Neural progenitor cell (in vitro differentiated cells): ENCODE measurements at regions not wholly inside any gene's neighbourhood (a gene's known extent, or its start where the extent isn't known, plus 50 kb on each side); places are given as distances from the start of the nearest gene placed in this dataset.

ENCODE experiments used
- EZH2 ChIP-seq: fragments of 200-600 bp; sonication (generic); IDR thresholded peaks from 2 replicates; pipeline ENCODE4 v1.6.1; 2017; ENCODE audit warnings: antibody characterized with exemption, mild to moderate bottlenecking, moderate library complexity
- TF ChIP-seq, protein P1 (sequence below): fragments of 200-600 bp; sonication (generic); IDR thresholded peaks from 2 replicates; pipeline ENCODE4 v1.5.1; 2017; ENCODE audit warnings: antibody characterized with exemption, mild to moderate bottlenecking

DNA sequence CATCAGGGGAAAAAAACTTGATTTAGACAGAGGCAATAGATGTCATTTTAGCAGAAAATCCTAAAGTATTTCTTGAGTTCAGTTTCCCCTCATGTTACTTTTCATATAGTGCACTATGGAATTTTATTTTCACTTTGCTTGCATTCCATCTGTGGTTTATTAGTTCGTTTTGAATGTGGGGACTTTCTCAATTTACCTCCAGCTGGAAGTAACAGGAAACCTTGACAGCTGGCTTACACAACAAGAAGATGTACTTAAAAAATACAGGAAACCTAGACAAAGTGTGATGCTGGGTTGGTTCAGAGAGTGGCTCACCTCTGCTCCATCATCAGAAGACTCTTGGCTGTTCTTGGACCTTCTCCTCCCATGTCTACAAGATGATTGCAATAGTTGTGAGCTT, 567.0 kb downstream of the CETN3 start:
- TF ChIP-seq, protein P1, sequence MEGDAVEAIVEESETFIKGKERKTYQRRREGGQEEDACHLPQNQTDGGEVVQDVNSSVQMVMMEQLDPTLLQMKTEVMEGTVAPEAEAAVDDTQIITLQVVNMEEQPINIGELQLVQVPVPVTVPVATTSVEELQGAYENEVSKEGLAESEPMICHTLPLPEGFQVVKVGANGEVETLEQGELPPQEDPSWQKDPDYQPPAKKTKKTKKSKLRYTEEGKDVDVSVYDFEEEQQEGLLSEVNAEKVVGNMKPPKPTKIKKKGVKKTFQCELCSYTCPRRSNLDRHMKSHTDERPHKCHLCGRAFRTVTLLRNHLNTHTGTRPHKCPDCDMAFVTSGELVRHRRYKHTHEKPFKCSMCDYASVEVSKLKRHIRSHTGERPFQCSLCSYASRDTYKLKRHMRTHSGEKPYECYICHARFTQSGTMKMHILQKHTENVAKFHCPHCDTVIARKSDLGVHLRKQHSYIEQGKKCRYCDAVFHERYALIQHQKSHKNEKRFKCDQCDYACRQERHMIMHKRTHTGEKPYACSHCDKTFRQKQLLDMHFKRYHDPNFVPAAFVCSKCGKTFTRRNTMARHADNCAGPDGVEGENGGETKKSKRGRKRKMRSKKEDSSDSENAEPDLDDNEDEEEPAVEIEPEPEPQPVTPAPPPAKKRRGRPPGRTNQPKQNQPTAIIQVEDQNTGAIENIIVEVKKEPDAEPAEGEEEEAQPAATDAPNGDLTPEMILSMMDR: no peak
- TF ChIP-seq EZH2: no peak
